ENCODE measurements at regions not wholly inside any gene's neighbourhood (a gene's known extent, or its start where the extent isn't known, plus 50 kb on each side); places are given as distances from the start of the nearest gene placed in this dataset.

DNA sequence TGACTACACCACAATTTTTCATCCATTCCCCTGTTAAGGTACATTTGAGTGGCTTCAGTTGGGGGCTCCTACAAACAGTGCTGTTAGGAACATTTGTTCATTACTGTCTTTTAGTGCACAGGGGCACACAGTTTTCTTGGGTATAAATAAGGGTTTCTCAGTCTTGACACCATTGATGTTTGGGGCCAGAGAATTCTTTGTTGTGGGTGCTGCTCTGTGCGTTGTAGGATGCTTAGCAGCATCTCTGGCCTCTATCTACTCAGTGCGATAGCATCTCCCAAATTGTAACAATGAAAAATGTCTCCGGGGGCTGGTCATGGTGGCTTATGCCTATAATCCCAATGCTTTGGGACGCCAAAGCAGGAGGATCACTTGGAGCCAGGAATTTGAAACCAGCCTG lies 153.0 kb upstream of the MYL2 start:
- TF ChIP-seq, protein P1, sequence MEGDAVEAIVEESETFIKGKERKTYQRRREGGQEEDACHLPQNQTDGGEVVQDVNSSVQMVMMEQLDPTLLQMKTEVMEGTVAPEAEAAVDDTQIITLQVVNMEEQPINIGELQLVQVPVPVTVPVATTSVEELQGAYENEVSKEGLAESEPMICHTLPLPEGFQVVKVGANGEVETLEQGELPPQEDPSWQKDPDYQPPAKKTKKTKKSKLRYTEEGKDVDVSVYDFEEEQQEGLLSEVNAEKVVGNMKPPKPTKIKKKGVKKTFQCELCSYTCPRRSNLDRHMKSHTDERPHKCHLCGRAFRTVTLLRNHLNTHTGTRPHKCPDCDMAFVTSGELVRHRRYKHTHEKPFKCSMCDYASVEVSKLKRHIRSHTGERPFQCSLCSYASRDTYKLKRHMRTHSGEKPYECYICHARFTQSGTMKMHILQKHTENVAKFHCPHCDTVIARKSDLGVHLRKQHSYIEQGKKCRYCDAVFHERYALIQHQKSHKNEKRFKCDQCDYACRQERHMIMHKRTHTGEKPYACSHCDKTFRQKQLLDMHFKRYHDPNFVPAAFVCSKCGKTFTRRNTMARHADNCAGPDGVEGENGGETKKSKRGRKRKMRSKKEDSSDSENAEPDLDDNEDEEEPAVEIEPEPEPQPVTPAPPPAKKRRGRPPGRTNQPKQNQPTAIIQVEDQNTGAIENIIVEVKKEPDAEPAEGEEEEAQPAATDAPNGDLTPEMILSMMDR (IDR thresholded peaks at IDR 0.05): no peak
- TF ChIP-seq POLR2A (IDR thresholded peaks at IDR 0.05) (no peak), EP300 (IDR thresholded peaks at IDR 0.05) (no peak)

All from ovary (tissue), 3 donors.